ENCODE measurements at regions not wholly inside any gene's neighbourhood (a gene's known extent, or its start where the extent isn't known, plus 50 kb on each side); places are given as distances from the start of the nearest gene placed in this dataset.
A peak's percentile ranks its signal among the peaks of the same experiment; 100 is the strongest.
"Not testable (repeated sequence)": the region's sequence is repeated elsewhere in the genome, so short reads cannot be mapped to it uniquely, and the experiment has no call there.

DNA sequence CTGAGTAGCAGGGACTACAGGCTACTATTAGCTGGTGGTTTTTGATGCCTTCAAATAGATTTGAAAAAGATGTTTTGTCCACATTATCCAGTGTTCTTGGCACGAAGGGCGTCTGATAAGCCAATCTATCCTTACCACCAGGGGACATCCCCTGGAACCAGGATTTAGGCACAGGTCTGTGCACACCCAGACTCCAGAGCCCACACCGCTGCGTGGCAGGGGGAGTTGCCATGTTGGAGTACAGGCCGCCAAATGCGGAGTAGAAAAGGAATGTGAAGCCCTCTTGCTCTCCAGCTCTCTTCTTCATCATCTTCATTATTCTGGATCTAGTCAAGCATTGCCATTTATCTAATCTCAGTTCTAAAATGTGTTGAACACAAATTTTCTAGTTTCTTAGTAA lies 54.3 kb downstream of the RNU1-4 start:
- DNase-seq, result peak in 2 of 10 donors; percentile 67 to 69
- intact Hi-C loops (cut with DNase I), result not testable (repeated sequence)

DNA sequence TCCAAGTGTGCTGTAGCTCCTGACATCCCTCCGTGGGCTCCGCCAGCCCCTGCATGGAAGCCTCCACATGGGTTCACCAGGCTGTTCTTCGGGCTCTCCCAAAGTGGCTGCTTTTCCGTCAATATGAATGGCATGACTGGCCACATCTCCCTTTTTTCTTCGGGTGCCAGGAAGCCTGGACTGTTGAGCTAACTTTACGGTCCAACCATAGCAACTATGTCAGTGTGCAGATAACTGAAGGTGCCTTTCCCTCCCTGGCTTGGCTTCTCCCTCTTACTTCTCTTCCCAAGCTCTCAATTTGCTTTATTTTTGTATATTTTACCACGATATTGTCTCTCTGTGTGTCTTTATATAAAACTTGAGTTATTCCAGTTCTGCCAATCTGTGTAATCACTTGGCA lies 54.8 kb downstream of the RNU1-4 start:
- intact Hi-C loops (cut with DNase I); DNase-seq: not testable (repeated sequence)

DNA sequence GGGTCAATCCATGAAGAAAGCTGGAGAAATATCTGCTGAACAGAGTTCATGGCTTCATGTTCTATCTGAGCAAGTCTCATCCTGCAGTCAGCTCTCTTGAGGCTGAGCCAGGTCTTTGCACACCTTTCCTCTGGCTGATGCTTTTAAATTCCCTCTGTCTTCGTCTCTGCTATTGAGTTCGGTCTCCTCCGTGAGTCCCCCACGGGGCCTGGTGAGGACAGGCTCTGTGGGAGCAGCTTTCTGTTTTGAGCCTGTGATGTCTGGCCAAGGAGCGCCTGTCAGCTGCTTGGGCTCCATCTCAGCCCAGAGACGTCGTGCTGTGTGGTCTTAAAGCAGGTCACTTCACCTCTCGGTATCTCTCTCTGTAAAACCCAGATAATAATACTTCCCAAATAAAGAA lies 55.9 kb downstream of the RNU1-4 start:
- intact Hi-C loops (cut with DNase I), result not testable (repeated sequence)
- peak in 1 of 10 donors; percentile 66 for DNase-seq

DNA sequence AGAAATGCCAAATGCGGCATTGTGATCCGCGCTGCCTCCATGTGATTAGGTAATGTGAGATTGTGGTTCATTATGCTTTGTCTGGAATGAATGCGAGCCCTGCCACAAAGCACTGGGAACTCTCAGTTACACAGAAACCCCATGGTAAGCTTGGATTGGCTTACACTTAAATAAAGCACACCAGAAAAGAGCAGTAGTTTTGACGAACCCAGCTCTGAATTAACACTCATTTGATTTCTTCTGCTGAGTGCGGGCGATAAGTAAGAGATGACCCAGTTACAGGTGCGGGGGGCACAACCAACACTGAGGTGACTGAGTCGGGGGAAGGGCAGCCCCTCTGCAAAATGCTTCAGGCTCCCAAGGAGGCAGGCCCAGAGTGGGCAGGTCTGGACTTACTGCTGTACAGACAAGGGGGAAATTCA lies 56.3 kb downstream of the RNU1-4 start:
- intact Hi-C loops (cut with DNase I), result not testable (repeated sequence)
- peak in 1 of 10 donors; percentile 75 for DNase-seq

DNA sequence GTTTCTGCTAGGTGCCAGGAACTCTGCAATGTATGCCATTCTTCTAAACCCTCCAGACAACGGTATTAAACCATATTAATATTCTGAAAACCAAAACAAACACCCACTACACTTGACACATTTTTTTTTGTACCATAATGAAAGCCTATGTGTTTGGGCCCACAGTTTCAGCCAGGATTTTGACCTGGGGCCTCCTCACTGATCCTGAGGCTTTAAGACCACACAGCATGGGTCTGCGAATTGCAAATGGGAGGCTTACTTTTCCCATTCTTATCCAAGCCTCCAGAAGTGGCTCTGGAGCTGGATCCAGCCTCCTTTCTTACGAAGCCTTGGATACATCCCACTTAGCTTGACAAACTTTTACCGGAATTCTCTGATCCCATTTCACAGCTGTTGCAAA lies 56.7 kb downstream of the RNU1-4 start:
- intact Hi-C loops (cut with DNase I), result not testable (repeated sequence)
- DNase-seq, result peak in 1 of 10 donors; percentile 20

DNA sequence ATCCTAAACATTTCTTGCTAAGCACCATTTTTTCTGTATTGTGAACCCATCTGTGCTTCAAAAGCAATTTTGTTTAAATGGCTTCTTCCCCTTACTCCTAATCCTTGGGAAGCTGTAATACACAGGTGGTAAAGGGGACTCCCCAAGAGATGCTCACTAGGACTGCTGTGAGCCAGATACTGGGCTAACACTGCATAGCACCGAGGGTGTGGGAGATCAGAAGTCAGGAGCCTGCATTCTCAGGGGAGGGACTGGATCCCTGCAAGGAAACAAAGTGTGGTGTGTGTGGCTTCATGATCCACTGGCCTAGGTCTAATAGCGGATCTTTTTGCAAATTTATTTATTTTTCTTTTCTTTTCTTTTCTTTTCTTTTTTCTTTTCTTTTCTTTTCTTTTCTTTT lies 57.7 kb downstream of the RNU1-4 start:
- peak in 1 of 10 donors; percentile 36 for DNase-seq
- intact Hi-C loops (cut with DNase I), result not testable (repeated sequence)
